ENCODE measurements at regions not wholly inside any gene's neighbourhood (a gene's known extent, or its start where the extent isn't known, plus 50 kb on each side); places are given as distances from the start of the nearest gene placed in this dataset.

- DNase-seq (ENCODE audit: low spot score), result no peak
These were observed 56.3 kb upstream of the ARL15 start for GRCh38 chr5:54366707-54367106.

- DNase-seq (ENCODE audit: low spot score), result no peak
These were observed 53.3 kb upstream of the ARL15 start for GRCh38 chr5:54363669-54364068.

GRCh38 chr5:54362992-54363625, 52.7 kb upstream of the ARL15 start:
- DNase-seq (ENCODE audit: low spot score), result no peak

GRCh38 chr5:54362434-54362833, 52.1 kb upstream of the ARL15 start:
- no peak for DNase-seq (ENCODE audit: low spot score)

DNA sequence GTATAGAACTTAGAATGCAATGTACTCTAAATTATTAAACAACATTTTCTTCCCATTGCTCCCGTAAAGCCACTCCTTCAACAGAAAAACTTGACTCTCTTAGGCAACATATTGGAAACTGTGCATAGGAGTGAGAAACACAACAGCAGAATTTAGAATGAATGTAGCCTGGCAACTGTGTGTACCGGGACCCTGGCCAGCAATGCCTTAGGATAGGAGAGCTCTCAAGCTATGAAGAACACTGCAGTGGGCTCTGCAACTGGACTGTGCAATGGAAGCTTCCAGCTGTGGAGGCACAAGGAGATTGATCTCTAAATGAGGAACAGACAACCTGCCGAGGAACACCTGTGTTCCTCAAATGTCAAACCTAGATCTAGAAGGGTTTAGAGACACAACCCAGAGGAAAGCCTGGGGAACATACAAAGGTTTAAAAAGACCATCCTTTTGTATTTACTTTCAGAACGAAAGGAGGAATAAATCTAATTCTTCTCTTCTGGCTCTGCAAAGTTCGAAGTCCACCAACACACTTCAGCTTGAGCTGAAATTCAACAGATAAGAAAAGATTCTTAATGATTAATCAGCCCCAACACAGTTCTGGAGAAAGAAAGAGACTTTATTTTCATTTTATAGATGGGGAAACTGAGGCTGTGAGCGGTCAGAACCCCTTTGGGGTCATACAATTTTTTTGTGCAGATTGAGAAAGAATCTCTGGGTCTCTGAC, 51.5 kb upstream of the ARL15 start:
- no peak for DNase-seq (ENCODE audit: low spot score)

DNA sequence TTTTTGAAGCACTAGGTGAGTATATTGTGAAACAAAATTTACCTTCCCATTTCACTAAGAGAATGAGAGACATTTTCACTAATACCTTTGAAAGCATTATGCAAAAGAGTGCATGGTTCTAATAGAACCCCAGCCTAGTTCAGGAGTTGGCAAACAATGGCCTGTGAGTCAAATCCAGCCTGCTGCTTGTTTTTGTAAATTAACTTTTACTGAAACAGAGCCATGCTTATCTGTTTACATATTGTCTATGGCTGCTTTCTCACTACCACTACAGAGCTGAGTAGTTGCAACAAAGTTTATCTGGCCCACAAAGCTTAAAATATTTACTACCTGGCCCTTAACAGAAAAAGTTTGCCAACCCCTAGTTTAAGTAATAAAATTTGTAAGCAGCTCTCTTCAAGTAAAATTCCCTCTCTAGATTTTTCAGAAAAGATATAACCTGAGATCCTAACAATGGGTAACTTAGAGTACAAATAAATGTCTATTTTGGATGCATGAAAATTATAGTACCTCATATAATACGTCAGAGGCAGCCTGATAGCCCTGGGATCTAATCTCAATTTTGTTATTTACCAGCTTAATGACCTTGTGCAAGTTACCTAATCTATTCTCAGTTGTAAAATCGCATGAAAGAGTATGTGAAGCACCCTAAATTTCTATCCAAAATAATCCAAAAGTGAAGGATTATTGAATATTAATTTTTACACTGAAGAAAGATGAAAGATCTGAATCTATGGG, 50.7 kb upstream of the ARL15 start:
- no peak for DNase-seq (ENCODE audit: low spot score)
